Thymus (tissue), 11 donors: ENCODE measurements at regions not wholly inside any gene's neighbourhood (a gene's known extent, or its start where the extent isn't known, plus 50 kb on each side); places are given as distances from the start of the nearest gene placed in this dataset.

Experiments
- DNase-seq, 9 donors: peaks; one replicate each; pipeline ENCODE4 v3.0.0-alpha.2; 2013; ENCODE audit warnings: low spot score in 9 of 9, low read depth in 6 of 9, missing footprints in 1 of 9
- H3K27ac ChIP-seq, 2 donors: one replicate each; pipeline ENCODE4 v1.5.1; 2013; ENCODE audit warnings: control low read depth in 1 of 2, low read depth in 1 of 2, low read length in 1 of 2, mild to moderate bottlenecking in 1 of 2, moderate library complexity in 1 of 2
- H3K27me3 ChIP-seq, 2 donors: one replicate each; pipeline ENCODE4 v1.5.1; 2013; ENCODE audit warnings: low read length in 1 of 2; ENCODE audit not compliant: control insufficient read depth in 2 of 2, insufficient read depth in 1 of 2
- H3K36me3 ChIP-seq, 2 donors: one replicate each; pipeline ENCODE4 v1.5.1; 2013; ENCODE audit warnings: low read length in 1 of 2, mild to moderate bottlenecking in 1 of 2, moderate library complexity in 1 of 2; ENCODE audit not compliant: control insufficient read depth in 2 of 2, insufficient read depth in 2 of 2
- H3K4me1 ChIP-seq, 2 donors: one replicate each; pipeline ENCODE4 v1.5.1; 2013; ENCODE audit warnings: low read length in 2 of 2; ENCODE audit not compliant: control insufficient read depth in 2 of 2, insufficient read depth in 2 of 2
- H3K4me3 ChIP-seq, 2 donors: one replicate each; pipeline ENCODE4 v1.5.1; 2013; ENCODE audit warnings: low read length in 2 of 2, control low read depth in 1 of 2, mild to moderate bottlenecking in 1 of 2
- H3K9me3 ChIP-seq, 2 donors: one replicate each; pipeline ENCODE4 v1.5.1; 2013; ENCODE audit warnings: low read length in 1 of 2, mild to moderate bottlenecking in 1 of 2; ENCODE audit not compliant: control insufficient read depth in 2 of 2, insufficient read depth in 1 of 2
- WGBS: extraction: QIAGEN DNeasy Blood & Tissue Kit; methylation state at CpG from one replicate; pipeline ENCODE4 v1.1.7; 2013; 5-methylcytosine and 5-hydroxymethylcytosine counted together
- donor health status: healthy.

GRCh38 chr15:87293031-87293430 lies 963.5 kb downstream of the NTRK3 start:
- Histone ChIP-seq H3K4me1 (no peaks in the 10 kb centered on the region), H3K4me3 (no peak overlapping the region), H3K36me3 (no peaks in the 10 kb centered on the region), H3K27me3 (no peaks in the 10 kb centered on the region), H3K27ac (no peak overlapping the region), H3K9me3 (peaks cover 0 to 4% of the 10 kb centered on the region in 2 donors)
- 95% methylated on average over 2 of the region's 2 CpGs for WGBS
- no peak for DNase-seq

- no peak for DNase-seq
- Histone ChIP-seq H3K36me3 (no peaks in the 10 kb centered on the region), H3K4me3 (no peak overlapping the region), H3K27ac (no peak overlapping the region), H3K27me3 (no peaks in the 10 kb centered on the region), H3K9me3 (peaks cover 0 to 3% of the 10 kb centered on the region in 2 donors), H3K4me1 (no peaks in the 10 kb centered on the region)
- 46% methylated on average over 3 of the region's 3 CpGs for WGBS
These were observed 969.4 kb downstream of the NTRK3 start for GRCh38 chr15:87287156-87287555.

DNA sequence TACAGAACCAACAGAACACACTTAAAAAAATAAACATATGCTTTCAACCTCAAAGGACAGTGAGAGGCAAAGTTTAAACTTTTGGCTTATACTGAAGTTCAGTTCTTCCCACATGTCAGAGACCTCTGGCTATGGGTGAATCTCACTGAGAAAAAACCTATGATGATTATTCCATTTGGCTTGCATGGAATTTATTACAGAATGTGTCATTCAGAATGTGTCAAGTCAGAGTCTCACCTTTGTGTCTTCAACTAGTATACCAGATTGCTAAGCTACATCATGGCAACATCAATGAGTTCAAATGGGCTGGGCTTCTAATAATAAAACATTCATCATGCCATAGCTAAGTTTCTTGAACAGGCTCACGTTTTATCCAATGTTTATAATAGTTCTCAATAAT lies 987.0 kb downstream of the NTRK3 start:
- H3K27me3 ChIP-seq, result no peaks in the 10 kb centered on the region
- no peaks in the 10 kb centered on the region for H3K36me3 ChIP-seq
- DNase-seq, result no peak
- H3K4me3 ChIP-seq, result no peak overlapping the region
- 54% methylated on average over 1 of the region's 1 CpG for WGBS
- H3K27ac ChIP-seq, result no peak overlapping the region
- H3K9me3 ChIP-seq, result no peaks in the 10 kb centered on the region
- H3K4me1 ChIP-seq, result no peaks in the 10 kb centered on the region

DNA sequence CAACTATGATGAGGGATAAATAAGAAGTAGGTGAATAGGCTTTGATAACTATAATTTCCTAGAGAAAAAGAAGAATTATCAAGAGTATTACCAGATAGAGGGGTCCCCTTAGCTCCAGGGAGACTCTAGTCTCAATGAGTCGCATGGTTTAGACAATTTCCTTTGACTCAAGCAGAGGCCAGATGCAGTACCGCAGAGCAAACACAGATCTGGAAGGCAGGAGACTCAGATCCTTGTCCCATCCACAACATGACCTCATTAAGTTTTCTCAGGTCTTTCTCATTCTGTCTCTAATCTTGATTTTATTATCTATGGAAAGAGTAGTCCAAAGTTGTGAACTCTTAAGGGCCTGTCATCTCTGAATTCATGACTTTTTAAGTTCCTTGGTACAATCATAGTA lies 987.9 kb downstream of the NTRK3 start:
- no peak for DNase-seq
- 91% methylated on average over 2 of the region's 2 CpGs for WGBS
- no peaks in the 10 kb centered on the region for H3K4me1 ChIP-seq
- no peaks in the 10 kb centered on the region for H3K27me3 ChIP-seq
- no peak overlapping the region for H3K4me3 ChIP-seq
- no peak overlapping the region for H3K27ac ChIP-seq
- no peaks in the 10 kb centered on the region for H3K9me3 ChIP-seq
- no peaks in the 10 kb centered on the region for H3K36me3 ChIP-seq

- H3K36me3 ChIP-seq, result no peaks in the 10 kb centered on the region
- 97% methylated on average over 2 of the region's 2 CpGs for WGBS
- DNase-seq, result no peak
These were observed 988.7 kb downstream of the NTRK3 start for GRCh38 chr15:87267798-87268197.

GRCh38 chr15:87263871-87264270 lies 992.7 kb downstream of the NTRK3 start:
- Histone ChIP-seq H3K4me1 (no peaks in the 10 kb centered on the region), H3K27me3 (no peaks in the 10 kb centered on the region), H3K4me3 (no peak overlapping the region), H3K27ac (no peak overlapping the region), H3K36me3 (no peaks in the 10 kb centered on the region), H3K9me3 (peaks cover 0 to 5% of the 10 kb centered on the region in 2 donors)
- 66% methylated on average over 2 of the region's 2 CpGs for WGBS
- DNase-seq, result no peak

More at GRCh38 chr15:87267798-87268197, 988.7 kb downstream of the NTRK3 start:
- H3K27ac ChIP-seq, result no peak overlapping the region
- no peak overlapping the region for H3K4me3 ChIP-seq
- H3K27me3 ChIP-seq, result no peaks in the 10 kb centered on the region
- no peaks in the 10 kb centered on the region for H3K9me3 ChIP-seq
- H3K4me1 ChIP-seq, result no peaks in the 10 kb centered on the region

- no peaks in the 10 kb centered on the region for H3K4me1 ChIP-seq
- no peaks in the 10 kb centered on the region for H3K36me3 ChIP-seq
- H3K4me3 ChIP-seq, result no peak overlapping the region
- H3K27ac ChIP-seq, result no peak overlapping the region
- DNase-seq, result no peak
- peaks cover 0 to 5% of the 10 kb centered on the region in 2 donors for H3K9me3 ChIP-seq
- no peaks in the 10 kb centered on the region for H3K27me3 ChIP-seq
These were observed 993.2 kb downstream of the NTRK3 start for GRCh38 chr15:87263296-87263695.

DNA sequence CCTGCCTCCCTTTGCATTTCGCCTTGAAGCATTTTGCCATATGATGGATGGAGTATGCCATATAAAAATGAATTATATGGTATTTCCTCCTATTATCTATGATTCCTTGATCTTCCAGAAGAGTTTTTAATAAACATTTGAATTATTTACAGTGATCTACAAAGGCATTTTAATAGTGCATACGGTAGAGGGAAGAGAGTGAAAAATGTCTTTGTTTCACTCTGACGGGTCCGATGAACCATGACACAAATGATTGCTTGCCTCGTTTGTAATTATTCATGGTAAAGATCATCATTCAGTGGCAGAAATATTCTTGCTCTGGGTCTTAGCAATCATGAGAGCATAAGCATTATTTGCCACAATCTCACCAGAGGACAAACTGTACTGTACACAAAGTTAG lies 1010.9 kb downstream of the NTRK3 start:
- H3K27ac ChIP-seq, result no peak overlapping the region
- H3K27me3 ChIP-seq, result no peaks in the 10 kb centered on the region
- no peaks in the 10 kb centered on the region for H3K36me3 ChIP-seq
- WGBS, result 93% methylated on average over 5 of the region's 5 CpGs
- H3K9me3 ChIP-seq, result no peaks in the 10 kb centered on the region
- H3K4me3 ChIP-seq, result no peak overlapping the region
- no peak for DNase-seq
- H3K4me1 ChIP-seq, result no peaks in the 10 kb centered on the region

DNA sequence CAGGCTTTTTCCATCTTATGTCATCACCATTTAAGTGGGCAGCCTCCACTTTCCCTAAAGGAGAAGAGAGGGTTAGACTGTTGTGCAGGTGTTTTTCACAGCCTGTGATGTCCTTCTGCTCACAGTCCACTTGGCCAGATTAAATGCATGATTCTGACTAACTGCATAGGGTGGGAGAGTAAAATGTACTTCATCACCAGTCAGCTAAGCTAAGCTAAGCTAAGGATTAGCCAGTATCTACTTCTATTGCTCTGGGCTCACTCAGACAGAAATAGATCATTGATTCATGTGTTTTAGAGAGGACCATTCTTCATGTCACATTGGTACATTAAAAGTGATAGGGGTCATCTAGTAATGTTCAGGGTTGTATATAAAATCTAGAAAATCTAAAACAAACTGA lies 1013.1 kb downstream of the NTRK3 start:
- Histone ChIP-seq H3K4me3 (no peak overlapping the region), H3K4me1 (no peaks in the 10 kb centered on the region), H3K36me3 (no peaks in the 10 kb centered on the region), H3K27ac (no peak overlapping the region), H3K27me3 (no peaks in the 10 kb centered on the region), H3K9me3 (no peaks in the 10 kb centered on the region)
- no peak for DNase-seq

- no peak for DNase-seq
- H3K27ac ChIP-seq, result no peak overlapping the region
- H3K9me3 ChIP-seq, result peaks cover 0 to 2% of the 10 kb centered on the region in 2 donors
- H3K4me3 ChIP-seq, result no peak overlapping the region
- H3K36me3 ChIP-seq, result no peaks in the 10 kb centered on the region
- 94% methylated on average over 3 of the region's 3 CpGs for WGBS
- no peaks in the 10 kb centered on the region for H3K4me1 ChIP-seq
- no peaks in the 10 kb centered on the region for H3K27me3 ChIP-seq
These were observed 1016.8 kb downstream of the NTRK3 start for GRCh38 chr15:87239582-87240230.
